ENCODE measurements at regions not wholly inside any gene's neighbourhood (a gene's known extent, or its start where the extent isn't known, plus 50 kb on each side); places are given as distances from the start of the nearest gene placed in this dataset.

DNA sequence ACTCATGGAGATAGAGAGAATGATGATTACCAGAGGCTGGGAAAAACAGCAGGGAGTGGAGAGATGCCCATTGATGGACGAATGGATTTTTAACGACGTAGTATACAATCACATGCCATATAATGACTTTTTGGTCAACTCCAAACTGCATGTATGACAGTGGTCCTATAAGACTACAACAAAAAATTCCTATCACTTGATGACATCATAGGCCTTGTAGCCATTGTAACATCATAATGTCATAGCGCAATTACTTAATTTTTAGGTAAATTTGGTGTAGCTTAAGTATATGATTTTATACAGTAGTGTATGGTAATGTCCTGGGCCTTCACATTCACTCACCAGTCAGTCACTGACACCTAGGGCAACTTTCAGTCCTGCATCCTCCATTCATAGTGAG is 264.3 kb downstream of the RAP2B start:
- no peak for FAIRE-seq
- DNase-seq (ENCODE audit: insufficient read length, low spot score), result no peak
- TF ChIP-seq, protein P1, sequence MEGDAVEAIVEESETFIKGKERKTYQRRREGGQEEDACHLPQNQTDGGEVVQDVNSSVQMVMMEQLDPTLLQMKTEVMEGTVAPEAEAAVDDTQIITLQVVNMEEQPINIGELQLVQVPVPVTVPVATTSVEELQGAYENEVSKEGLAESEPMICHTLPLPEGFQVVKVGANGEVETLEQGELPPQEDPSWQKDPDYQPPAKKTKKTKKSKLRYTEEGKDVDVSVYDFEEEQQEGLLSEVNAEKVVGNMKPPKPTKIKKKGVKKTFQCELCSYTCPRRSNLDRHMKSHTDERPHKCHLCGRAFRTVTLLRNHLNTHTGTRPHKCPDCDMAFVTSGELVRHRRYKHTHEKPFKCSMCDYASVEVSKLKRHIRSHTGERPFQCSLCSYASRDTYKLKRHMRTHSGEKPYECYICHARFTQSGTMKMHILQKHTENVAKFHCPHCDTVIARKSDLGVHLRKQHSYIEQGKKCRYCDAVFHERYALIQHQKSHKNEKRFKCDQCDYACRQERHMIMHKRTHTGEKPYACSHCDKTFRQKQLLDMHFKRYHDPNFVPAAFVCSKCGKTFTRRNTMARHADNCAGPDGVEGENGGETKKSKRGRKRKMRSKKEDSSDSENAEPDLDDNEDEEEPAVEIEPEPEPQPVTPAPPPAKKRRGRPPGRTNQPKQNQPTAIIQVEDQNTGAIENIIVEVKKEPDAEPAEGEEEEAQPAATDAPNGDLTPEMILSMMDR (IDR thresholded peaks at IDR 0.05; ENCODE audit: insufficient read depth, missing control alignments), result no peak

DNA sequence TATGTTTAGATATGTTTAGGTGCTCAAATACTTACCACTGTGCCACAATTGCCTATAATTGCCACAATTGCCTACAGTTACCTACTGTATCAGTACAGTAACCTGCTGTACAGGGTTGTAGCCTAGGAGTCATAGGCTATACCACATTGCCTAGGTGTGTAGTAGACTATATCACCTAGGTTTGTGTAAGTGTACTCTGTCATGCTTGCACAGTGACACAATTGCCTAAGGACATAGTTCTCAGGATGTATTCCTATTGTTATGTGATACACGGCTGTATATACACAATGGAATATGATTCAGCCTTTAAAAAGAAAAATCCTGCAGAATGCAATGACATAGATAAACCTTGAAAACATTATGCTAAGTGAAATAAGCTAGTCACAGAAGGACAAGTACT is 264.8 kb downstream of the RAP2B start:
- no peak for DNase-seq (ENCODE audit: insufficient read length, low spot score)
- no peak for FAIRE-seq

DNA sequence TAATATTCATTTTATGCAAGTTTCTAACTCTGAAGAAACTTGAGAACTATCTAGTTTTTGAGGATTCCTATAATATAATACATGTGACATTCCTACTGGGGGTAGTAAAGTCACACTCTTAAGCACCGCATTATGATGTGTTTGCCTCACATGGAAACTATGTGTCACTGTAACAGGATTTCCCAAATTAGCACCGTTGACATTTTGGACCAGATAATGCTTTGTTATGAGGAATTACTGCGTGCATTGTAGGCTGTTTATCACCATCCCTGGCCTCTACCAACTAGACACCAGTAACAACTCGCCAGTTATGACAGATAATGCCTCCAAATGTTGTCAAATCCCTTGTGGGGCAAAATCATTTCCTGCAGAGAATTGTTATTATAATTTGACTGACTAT is 267.8 kb downstream of the RAP2B start:
- no peak for FAIRE-seq
- no peak for DNase-seq (ENCODE audit: insufficient read length, low spot score)
- TF ChIP-seq, protein P1 (IDR thresholded peaks at IDR 0.05; ENCODE audit: insufficient read depth, missing control alignments), result no peak

More for the DNA sequence above, 264.8 kb downstream of the RAP2B start:
- TF ChIP-seq, protein P1 (IDR thresholded peaks at IDR 0.05; ENCODE audit: insufficient read depth, missing control alignments), result no peak

DNA sequence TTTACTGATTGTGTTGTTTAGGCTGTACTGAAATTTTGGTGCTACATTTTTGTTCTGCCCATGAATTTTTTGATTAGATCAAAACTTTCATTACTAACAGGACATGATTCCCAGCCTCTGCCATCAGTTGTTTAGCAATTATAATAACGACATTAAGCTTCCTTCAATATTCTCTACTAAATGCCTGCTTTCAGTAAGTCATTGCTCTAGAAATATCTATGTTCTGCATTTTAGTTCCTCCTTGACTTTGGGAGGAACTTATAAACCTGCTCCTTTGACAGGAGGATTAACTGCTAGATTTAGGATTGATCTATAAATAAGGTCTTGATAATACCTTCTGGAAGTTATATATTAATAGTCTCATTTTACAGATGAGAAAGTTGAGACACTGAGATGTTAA is 269.1 kb downstream of the RAP2B start:
- DNase-seq (ENCODE audit: insufficient read length, low spot score) (no peak), FAIRE-seq (no peak)
- TF ChIP-seq, protein P1 (IDR thresholded peaks at IDR 0.05; ENCODE audit: insufficient read depth, missing control alignments), result no peak

DNA sequence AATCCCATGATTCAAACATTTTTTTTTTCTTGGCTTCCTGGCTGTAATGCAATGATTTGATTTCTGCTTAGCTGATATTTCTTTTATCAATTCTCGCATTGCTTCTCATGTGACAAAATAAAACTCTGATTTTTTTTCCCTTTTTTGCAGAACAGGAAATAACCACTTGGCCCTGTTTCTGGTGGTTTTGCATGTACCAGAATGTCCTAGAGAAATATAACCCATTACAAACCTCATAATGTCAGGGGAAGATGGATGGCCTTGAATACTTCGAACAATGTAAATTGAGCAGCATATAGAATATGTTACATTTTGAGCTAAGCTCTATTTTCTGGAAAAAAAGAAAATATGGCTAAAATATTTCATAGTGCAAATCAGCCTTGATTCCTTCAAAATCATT is 275.6 kb downstream of the RAP2B start:
- FAIRE-seq, result no peak
- TF ChIP-seq, protein P1 (IDR thresholded peaks at IDR 0.05; ENCODE audit: insufficient read depth, missing control alignments), result no peak
- no peak for DNase-seq (ENCODE audit: insufficient read length, low spot score)

DNA sequence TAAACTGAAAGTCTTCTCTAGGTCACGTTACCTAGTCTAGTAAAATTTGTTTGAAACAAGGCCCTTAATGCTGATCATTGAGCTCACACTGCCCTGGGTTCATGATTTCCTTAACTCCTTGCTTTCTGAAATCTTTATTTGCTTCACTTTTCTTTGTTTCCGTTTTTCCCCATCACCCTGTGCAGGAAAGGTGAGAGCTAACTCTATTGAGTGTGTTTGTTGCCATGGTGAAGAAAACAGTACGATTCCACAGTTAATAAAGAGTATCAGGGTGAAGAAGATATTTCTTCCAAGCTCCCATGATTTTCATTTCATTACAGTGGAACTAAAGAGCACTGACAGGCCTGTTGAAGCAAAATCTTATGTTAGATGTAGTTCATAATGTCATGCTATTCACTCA is 276.2 kb downstream of the RAP2B start:
- FAIRE-seq (no peak), DNase-seq (ENCODE audit: insufficient read length, low spot score) (no peak)

DNA sequence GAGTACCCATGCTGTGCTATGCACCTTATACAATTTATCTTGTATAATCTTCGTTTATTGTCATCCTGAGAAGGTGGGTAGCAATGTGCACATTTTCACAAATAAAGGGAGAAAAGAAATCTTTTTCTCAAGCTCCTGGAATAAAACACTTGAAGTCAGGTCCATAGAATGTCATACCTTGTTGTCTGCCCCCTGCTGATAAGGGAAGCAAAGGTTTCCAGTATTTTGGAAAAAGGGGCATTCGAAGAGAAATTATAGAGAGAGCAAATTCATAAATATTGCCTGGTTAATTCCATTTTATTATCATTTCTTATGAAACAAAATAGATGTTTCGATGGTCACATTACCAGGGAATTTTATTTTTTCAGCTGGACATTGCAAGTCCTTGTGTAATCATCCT is 277.8 kb downstream of the RAP2B start:
- no peak for DNase-seq (ENCODE audit: insufficient read length, low spot score)
- no peak for FAIRE-seq
- TF ChIP-seq, protein P1 (IDR thresholded peaks at IDR 0.05; ENCODE audit: insufficient read depth, missing control alignments), result no peak

More for the DNA sequence above, 276.2 kb downstream of the RAP2B start:
- TF ChIP-seq, protein P1 (IDR thresholded peaks at IDR 0.05; ENCODE audit: insufficient read depth, missing control alignments), result no peak

Measured in D721Med (cell line).